GM23248 (cell line): ENCODE measurements at regions not wholly inside any gene's neighbourhood (a gene's known extent, or its start where the extent isn't known, plus 50 kb on each side); places are given as distances from the start of the nearest gene placed in this dataset.

Experiments used
- DNase-seq: peaks from one replicate; pipeline ENCODE4 v3.0.0-alpha.2; 2015
- H2AFZ ChIP-seq: fragments of 200-600 bp; sonication (generic); 2 replicates; pipeline ENCODE4 v1.6.1; 2016; ENCODE audit warnings: antibody characterized with exemption
- H3F3A ChIP-seq: fragments of 200-600 bp; sonication (generic); 2 replicates; pipeline ENCODE4 v1.6.1; 2016; ENCODE audit warnings: mild to moderate bottlenecking, antibody characterized with exemption, mixed run types; ENCODE audit not compliant: insufficient read depth
- H3K27ac ChIP-seq: fragments of 200-600 bp; sonication (generic); 2 replicates; pipeline ENCODE4 v1.5.1; 2016; ENCODE audit warnings: mild to moderate bottlenecking
- H3K27me3 ChIP-seq: fragments of 200-600 bp; sonication (generic); replicated peaks from 2 replicates; pipeline ENCODE4 v1.6.1; 2016; ENCODE audit warnings: mild to moderate bottlenecking; ENCODE audit not compliant: insufficient read depth
- H3K36me3 ChIP-seq: fragments of 200-600 bp; sonication (generic); 2 replicates; pipeline ENCODE4 v1.6.1; 2016; ENCODE audit warnings: low read depth, mild to moderate bottlenecking
- H3K4me1 ChIP-seq: fragments of 200-600 bp; sonication (generic); 2 replicates; pipeline ENCODE4 v1.6.1; 2016; ENCODE audit warnings: mild to moderate bottlenecking; ENCODE audit not compliant: insufficient read depth
- H3K4me2 ChIP-seq: fragments of 200-600 bp; sonication (generic); one replicate; pipeline ENCODE4 v1.6.1; 2016; ENCODE audit warnings: mild to moderate bottlenecking; ENCODE audit not compliant: unreplicated experiment
- H3K4me3 ChIP-seq: fragments of 200-600 bp; sonication (generic); 2 replicates; pipeline ENCODE4 v1.5.1; 2016; ENCODE audit warnings: mild to moderate bottlenecking
- H3K79me2 ChIP-seq: fragments of 200-600 bp; sonication (generic); 2 replicates; pipeline ENCODE4 v1.6.1; 2016; ENCODE audit warnings: mild to moderate bottlenecking; ENCODE audit not compliant: insufficient read depth
- H3K9ac ChIP-seq: fragments of 200-600 bp; sonication (generic); 2 replicates; pipeline ENCODE4 v1.6.1; 2016; ENCODE audit warnings: mild to moderate bottlenecking
- H3K9me2 ChIP-seq: fragments of 200-600 bp; sonication (generic); 2 replicates; pipeline ENCODE4 v1.6.1; 2016; ENCODE audit warnings: mixed run types, mild to moderate bottlenecking, moderate library complexity; ENCODE audit not compliant: insufficient read depth
- H3K9me3 ChIP-seq: fragments of 200-600 bp; sonication (generic); one replicate; pipeline ENCODE4 v1.6.1; 2017; ENCODE audit warnings: low read depth
- H4K20me1 ChIP-seq: fragments of 200-600 bp; sonication (generic); 2 replicates; pipeline ENCODE4 v1.6.0; 2016; ENCODE audit not compliant: insufficient read depth
- EZH2 ChIP-seq: fragments of 200-600 bp; sonication (generic); IDR thresholded peaks from 2 replicates; pipeline ENCODE4 v1.6.1; 2018; ENCODE audit warnings: antibody characterized with exemption, mild to moderate bottlenecking; ENCODE audit not compliant: insufficient read depth, poor library complexity, severe bottlenecking
- EZH2phosphoT487 ChIP-seq: fragments of 200-600 bp; sonication (generic); IDR thresholded peaks from 2 replicates; pipeline ENCODE4 v1.6.1; 2018; ENCODE audit warnings: antibody characterized with exemption, moderate library complexity, mild to moderate bottlenecking, low read depth; ENCODE audit not compliant: insufficient read depth
- WGBS, 2 experiments: methylation state at CpG; one replicate each; pipeline ENCODE4 v1.1.6; 2015 to 2017; ENCODE audit warnings: low lambda C conversion rate in 2 of 2, low coverage in 1 of 2; ENCODE audit errors: missing lambda C conversion rate in 2 of 2; 5-methylcytosine and 5-hydroxymethylcytosine counted together
- in situ Hi-C: fragments of 300-500 bp; cut with MboI; formaldehyde crosslinking; loops from 2 replicates; pipeline ENCODE4 v1.15.0; 2020

DNA sequence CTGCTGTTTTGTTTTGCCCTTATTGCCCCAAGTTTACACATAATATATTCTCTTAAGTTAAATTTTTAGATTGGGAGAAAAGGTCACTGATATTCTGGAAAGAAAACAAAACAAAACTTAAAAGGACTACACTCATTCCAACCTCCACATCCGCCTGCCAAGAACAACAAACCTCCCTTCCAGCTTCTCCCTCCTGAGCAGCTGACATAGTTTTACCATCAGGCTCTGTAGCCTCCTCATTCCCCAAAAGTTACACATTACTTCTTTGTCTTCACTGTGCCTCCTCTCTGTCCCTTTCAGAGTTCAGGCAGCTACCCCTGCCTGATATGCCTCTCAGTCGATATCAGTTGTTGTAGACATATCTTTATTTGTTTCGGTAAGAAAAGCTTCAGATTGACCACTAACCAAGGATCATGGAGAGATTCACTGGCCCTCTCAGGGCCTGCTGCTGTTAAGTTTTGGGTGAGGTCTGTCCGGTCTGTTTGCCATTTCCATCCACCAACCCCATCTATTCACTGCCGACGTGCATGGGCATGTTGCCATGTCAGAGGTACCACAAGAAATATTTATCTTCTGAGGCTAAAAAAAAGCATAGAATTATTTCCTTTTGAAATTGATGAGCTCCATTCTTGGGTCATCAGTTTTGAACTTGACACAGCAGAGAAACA is 164.1 kb downstream of the GASK1B start:
- no peaks in the 10 kb centered on the region for H4K20me1 ChIP-seq
- H3K4me2 ChIP-seq, result no peak overlapping the region
- peaks cover 5% of the 10 kb centered on the region for H3K4me1 ChIP-seq
- no peaks in the 10 kb centered on the region for H3K36me3 ChIP-seq
- peak; percentile 36 for DNase-seq
- H3K9me3 ChIP-seq, result no peaks in the 10 kb centered on the region
- TF ChIP-seq EZH2 (no peak), EZH2phosphoT487 (no peak)
- no peak overlapping the region for H3K4me3 ChIP-seq
- no peak overlapping the region for H2AFZ ChIP-seq
- no peak overlapping the region for H3K9ac ChIP-seq
- H3K27ac ChIP-seq, result no peak overlapping the region
- H3K79me2 ChIP-seq, result no peaks in the 10 kb centered on the region
- no peaks in the 10 kb centered on the region for H3K9me2 ChIP-seq
- no peaks in the 10 kb centered on the region for H3K27me3 ChIP-seq
- H3F3A ChIP-seq, result 0 out of 2 replicates have a peak, but pooled peaks cover 7% of the 10 kb centered on the region
- 96 to 97% methylated on average over 6 of the region's 6 CpGs for WGBS, 2 experiments
- in situ Hi-C loops, result loop anchor here (25.0 kb wide), 1 partner anchor 629 kb away; no protein-coding TSS in a partner anchor

DNA sequence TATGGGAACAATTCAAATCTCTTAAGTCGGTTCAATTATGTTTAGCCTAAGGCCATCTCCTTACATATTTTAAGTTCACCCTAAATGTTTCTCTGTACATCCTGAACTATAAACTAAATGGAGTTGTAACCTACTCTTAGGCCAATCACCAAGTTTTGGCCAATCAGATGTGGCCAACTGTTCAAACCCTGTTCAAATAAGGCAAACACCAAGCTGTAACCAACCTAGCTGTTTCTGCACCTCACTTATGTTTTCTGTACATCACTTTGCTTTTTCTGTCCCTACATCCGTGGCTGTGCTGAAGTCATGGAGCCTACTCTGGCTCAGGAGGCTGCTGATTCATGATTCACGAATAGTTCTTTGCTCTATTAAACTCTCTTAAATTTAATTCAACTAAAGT is 165.3 kb downstream of the GASK1B start:
- Histone ChIP-seq H3K4me2 (no peak overlapping the region), H2AFZ (no peak overlapping the region), H4K20me1 (no peaks in the 10 kb centered on the region), H3K4me3 (no peak overlapping the region), H3F3A (no peaks in the 10 kb centered on the region), H3K27ac (no peak overlapping the region), H3K79me2 (no peaks in the 10 kb centered on the region), H3K9me2 (no peaks in the 10 kb centered on the region), H3K36me3 (no peaks in the 10 kb centered on the region), H3K27me3 (no peaks in the 10 kb centered on the region), H3K9ac (no peak overlapping the region), H3K9me3 (no peaks in the 10 kb centered on the region), H3K4me1 (no peaks in the 10 kb centered on the region; the same call in none of the 2 replicates)
- in situ Hi-C loops, result loop anchor here (25.0 kb wide), 1 partner anchor 630 kb away; no protein-coding TSS in a partner anchor
- no peak for TF ChIP-seq EZH2
- TF ChIP-seq EZH2phosphoT487, result no peak
- WGBS, 2 experiments, result 54 to 59% methylated on average over 3 of the region's 3 CpGs
- DNase-seq, result peak; percentile 12

GRCh38 chr4:158006990-158007389 is 165.8 kb downstream of the GASK1B start:
- DNase-seq, result peak; percentile 27
- Histone ChIP-seq H3K4me1 (no peaks in the 10 kb centered on the region; the same call in none of the 2 replicates), H3K9ac (no peak overlapping the region), H3K27ac (no peak overlapping the region), H4K20me1 (no peaks in the 10 kb centered on the region), H3K9me3 (no peaks in the 10 kb centered on the region), H3K36me3 (no peaks in the 10 kb centered on the region), H3K4me3 (no peak overlapping the region), H3K27me3 (no peaks in the 10 kb centered on the region), H3K9me2 (no peaks in the 10 kb centered on the region), H2AFZ (0 out of 2 replicates have a peak overlapping the region, but pooled peaks have one; percentile 4), H3K79me2 (no peaks in the 10 kb centered on the region), H3K4me2 (no peak overlapping the region), H3F3A (no peaks in the 10 kb centered on the region)
- TF ChIP-seq EZH2phosphoT487, result no peak
- no peak for TF ChIP-seq EZH2
- in situ Hi-C loops, result loop anchor here (25.0 kb wide), 1 partner anchor 630 kb away; no protein-coding TSS in a partner anchor

DNA sequence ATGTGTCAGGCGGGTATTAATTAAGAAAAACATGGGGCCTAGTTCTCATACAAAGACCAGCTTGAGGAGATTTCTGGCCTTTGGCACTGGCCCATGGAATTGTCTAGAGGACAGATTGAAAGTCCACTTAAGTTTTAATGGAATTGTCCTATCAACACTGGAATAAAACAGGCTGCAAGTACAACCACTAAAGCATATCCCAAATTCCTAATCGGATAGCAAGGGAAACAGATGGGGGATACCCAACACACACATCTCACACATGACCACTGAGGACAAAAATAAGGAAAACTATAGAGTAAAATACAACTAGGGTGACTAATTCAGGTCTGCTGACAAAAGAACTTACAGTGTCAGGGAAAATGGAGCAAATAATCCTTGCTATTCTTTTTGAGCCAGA is 167.8 kb downstream of the GASK1B start:
- Histone ChIP-seq H3K9ac (no peak overlapping the region), H4K20me1 (no peaks in the 10 kb centered on the region), H3K4me1 (no peaks in the 10 kb centered on the region; the same call in none of the 2 replicates), H3K79me2 (no peaks in the 10 kb centered on the region), H3F3A (no peaks in the 10 kb centered on the region), H3K36me3 (no peaks in the 10 kb centered on the region), H3K4me2 (no peak overlapping the region), H3K27me3 (no peaks in the 10 kb centered on the region), H3K4me3 (no peak overlapping the region), H3K9me2 (no peaks in the 10 kb centered on the region), H2AFZ (no peak overlapping the region), H3K27ac (no peak overlapping the region), H3K9me3 (no peaks in the 10 kb centered on the region)
- in situ Hi-C loops, result loop anchor here (25.0 kb wide), 1 partner anchor 632 kb away; no protein-coding TSS in a partner anchor
- no peak for DNase-seq
- WGBS, 2 experiments, result 77 to 81% methylated on average over 2 of the region's 2 CpGs
- TF ChIP-seq EZH2 (no peak), EZH2phosphoT487 (no peak)
